Smooth muscle cell (in vitro differentiated cells): ENCODE measurements at regions not wholly inside any gene's neighbourhood (a gene's known extent, or its start where the extent isn't known, plus 50 kb on each side); places are given as distances from the start of the nearest gene placed in this dataset.

Source experiments
- DNase-seq: peaks from one replicate; lab custom pipeline; 2025; ENCODE audit not compliant: unreplicated experiment; lab: John Stamatoyannopoulos, UW
- H2AFZ ChIP-seq: fragments of 200-600 bp; sonication (generic); 2 replicates; pipeline ENCODE4 v1.6.0; 2016; ENCODE audit warnings: antibody characterized with exemption, low read depth, mild to moderate bottlenecking
- H3F3A ChIP-seq: fragments of 200-600 bp; sonication (generic); 2 replicates; pipeline ENCODE4 v1.6.0; 2017; ENCODE audit warnings: antibody characterized with exemption, low read depth
- H3K27ac ChIP-seq: fragments of 200-600 bp; sonication (generic); 2 replicates; pipeline ENCODE4 v1.5.1; 2016; ENCODE audit warnings: low read depth, mild to moderate bottlenecking
- H3K27me3 ChIP-seq: fragments of 200-600 bp; sonication (generic); 2 replicates; pipeline ENCODE4 v1.6.1; 2016; ENCODE audit warnings: low read depth, mild to moderate bottlenecking
- H3K36me3 ChIP-seq: fragments of 200-600 bp; sonication (generic); 2 replicates; pipeline ENCODE4 v1.5.1; 2016; ENCODE audit warnings: low read depth
- H3K4me1 ChIP-seq: fragments of 200-600 bp; sonication (generic); 2 replicates; pipeline ENCODE4 v1.5.1; 2016; ENCODE audit warnings: low read depth
- H3K4me2 ChIP-seq: fragments of 200-600 bp; sonication (generic); 2 replicates; pipeline ENCODE4 v1.6.0; 2016; ENCODE audit warnings: mild to moderate bottlenecking
- H3K4me3 ChIP-seq: fragments of 200-600 bp; sonication (generic); 2 replicates; pipeline ENCODE4 v1.5.1; 2016; ENCODE audit warnings: mild to moderate bottlenecking
- H3K79me2 ChIP-seq: fragments of 200-600 bp; sonication (generic); 2 replicates; pipeline ENCODE4 v1.6.0; 2016; ENCODE audit warnings: low read depth, mild to moderate bottlenecking
- H3K9ac ChIP-seq: fragments of 200-600 bp; sonication (generic); 2 replicates; pipeline ENCODE4 v1.6.0; 2016; ENCODE audit warnings: low read depth
- H3K9me3 ChIP-seq: fragments of 200-600 bp; sonication (generic); replicated peaks from 2 replicates; pipeline ENCODE4 v1.5.1; 2016; ENCODE audit warnings: low read depth
- H4K20me1 ChIP-seq: fragments of 200-600 bp; sonication (generic); 2 replicates; pipeline ENCODE4 v1.6.0; 2016; ENCODE audit warnings: low read depth
- WGBS: methylation state at CpG from one replicate; pipeline ENCODE4 v1.1.7; 2016; ENCODE audit warnings: low lambda C conversion rate; 5-methylcytosine and 5-hydroxymethylcytosine counted together
- TF ChIP-seq, protein P1 (sequence below): fragments of 200-600 bp; sonication (generic); IDR thresholded peaks from 2 replicates; pipeline ENCODE4 v1.5.1; 2017; ENCODE audit warnings: borderline replicate concordance, mild to moderate bottlenecking, antibody characterized with exemption; ENCODE audit not compliant: insufficient read depth, poor library complexity, severe bottlenecking

DNA sequence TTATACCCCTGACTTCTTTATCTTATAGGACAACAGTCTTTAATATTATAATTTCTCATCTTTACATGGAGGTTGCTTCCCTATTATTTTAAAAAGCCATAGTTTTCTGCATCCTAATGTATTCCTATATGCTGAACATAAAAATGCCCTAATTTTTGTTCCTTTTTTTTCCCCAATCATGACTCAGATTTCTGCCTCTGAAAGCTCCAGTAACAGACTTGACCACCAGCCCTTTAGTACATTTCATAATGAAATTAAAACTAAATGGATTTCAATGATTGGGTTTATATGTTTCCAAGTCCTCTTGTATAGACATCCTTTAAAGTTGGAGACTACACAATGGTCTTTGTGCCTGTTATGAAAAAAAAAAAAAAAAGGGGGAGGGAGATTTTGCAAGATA, 712.5 kb downstream of the DIAPH3 start:
- Histone ChIP-seq H3K27me3 (no peaks in the 10 kb centered on the region), H3K9ac (no peak overlapping the region), H3K4me1 (peaks cover 27% of the 10 kb centered on the region), H3K4me2 (no peak overlapping the region), H3K79me2 (no peaks in the 10 kb centered on the region), H4K20me1 (no peaks in the 10 kb centered on the region), H3F3A (no peaks in the 10 kb centered on the region), H3K4me3 (no peak overlapping the region), H2AFZ (no peak overlapping the region), H3K36me3 (no peaks in the 10 kb centered on the region), H3K9me3 (no peaks in the 10 kb centered on the region), H3K27ac (no peak overlapping the region)
- DNase-seq = no peak
- TF ChIP-seq, protein P1, sequence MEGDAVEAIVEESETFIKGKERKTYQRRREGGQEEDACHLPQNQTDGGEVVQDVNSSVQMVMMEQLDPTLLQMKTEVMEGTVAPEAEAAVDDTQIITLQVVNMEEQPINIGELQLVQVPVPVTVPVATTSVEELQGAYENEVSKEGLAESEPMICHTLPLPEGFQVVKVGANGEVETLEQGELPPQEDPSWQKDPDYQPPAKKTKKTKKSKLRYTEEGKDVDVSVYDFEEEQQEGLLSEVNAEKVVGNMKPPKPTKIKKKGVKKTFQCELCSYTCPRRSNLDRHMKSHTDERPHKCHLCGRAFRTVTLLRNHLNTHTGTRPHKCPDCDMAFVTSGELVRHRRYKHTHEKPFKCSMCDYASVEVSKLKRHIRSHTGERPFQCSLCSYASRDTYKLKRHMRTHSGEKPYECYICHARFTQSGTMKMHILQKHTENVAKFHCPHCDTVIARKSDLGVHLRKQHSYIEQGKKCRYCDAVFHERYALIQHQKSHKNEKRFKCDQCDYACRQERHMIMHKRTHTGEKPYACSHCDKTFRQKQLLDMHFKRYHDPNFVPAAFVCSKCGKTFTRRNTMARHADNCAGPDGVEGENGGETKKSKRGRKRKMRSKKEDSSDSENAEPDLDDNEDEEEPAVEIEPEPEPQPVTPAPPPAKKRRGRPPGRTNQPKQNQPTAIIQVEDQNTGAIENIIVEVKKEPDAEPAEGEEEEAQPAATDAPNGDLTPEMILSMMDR = no peak

DNA sequence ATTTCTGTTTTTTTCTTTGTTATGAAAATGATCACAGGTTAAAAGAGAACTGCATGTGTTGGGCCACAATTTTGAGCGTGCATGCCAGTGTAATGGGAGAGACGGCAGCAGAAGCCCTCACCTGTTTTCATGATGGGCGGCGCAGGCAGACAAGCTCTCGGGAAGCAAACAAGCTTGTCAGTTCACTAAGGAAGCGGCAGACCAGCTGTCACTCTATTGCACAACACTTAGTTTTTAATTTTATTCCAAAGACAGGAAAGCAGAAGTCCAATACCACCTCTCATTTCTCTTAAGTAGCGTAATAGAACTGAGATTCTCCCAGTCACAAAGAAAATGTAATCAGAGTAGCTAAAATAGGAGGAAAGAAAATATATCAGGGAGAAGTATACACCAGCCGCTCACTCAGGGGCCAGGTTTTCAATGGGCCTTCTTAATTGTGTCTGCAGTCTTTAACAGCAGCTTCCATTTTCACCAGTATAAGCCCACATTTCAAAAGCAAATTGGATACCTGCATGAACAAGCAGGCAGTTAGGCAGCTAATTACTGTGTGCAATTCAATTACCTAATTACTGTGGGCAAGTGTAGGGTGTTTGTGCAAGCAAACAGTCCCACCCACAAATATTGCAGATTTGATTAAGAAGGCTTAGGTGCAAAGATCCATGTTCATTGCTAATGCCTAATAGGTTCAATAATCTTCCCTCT, 711.4 kb downstream of the DIAPH3 start:
- Histone ChIP-seq H3K9me3 (no peaks in the 10 kb centered on the region), H3K27me3 (no peaks in the 10 kb centered on the region), H3K27ac (no peak overlapping the region), H3K4me3 (no peak overlapping the region), H3K9ac (no peak overlapping the region), H3K4me1 (peaks cover 20% of the 10 kb centered on the region), H3K36me3 (no peaks in the 10 kb centered on the region), H3F3A (no peaks in the 10 kb centered on the region), H2AFZ (no peak overlapping the region), H3K4me2 (no peak overlapping the region), H3K79me2 (no peaks in the 10 kb centered on the region), H4K20me1 (no peaks in the 10 kb centered on the region)
- WGBS = 82% methylated on average over 8 of the region's 8 CpGs
- DNase-seq = no peak
- TF ChIP-seq, protein P1 = no peak

DNA sequence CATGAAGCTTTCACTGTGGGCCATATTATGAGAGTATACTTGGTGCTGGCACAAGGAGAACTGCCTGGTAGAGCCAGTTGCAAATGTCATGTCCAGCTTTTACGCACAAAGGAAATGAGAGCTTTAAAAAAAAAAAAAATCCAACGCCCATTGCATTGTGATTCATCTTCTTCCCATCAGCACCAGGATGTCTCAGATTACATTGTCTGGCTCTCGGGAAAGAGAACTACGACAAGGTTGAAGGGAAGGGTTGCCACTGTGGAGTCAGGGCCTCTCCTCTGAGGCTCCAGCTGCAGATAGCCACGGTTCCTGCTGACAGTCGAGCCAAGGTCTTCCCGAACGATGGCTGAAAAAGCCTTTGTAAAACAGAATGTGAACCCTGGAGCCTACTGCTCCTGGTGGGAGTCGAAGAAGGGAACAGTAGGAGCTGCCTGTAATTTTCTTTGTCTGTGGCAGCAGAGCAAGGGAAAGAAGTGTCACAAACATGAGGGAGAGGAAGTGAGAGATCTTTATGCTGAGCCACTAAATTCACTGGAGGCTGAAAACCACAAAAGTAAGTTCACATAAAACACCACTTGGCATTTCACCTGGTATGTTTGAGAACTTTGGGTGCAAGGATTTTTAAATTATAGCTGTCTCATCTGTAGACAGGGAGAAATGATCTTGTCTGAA, 704.7 kb downstream of the DIAPH3 start:
- TF ChIP-seq, protein P1 = no peak
- Histone ChIP-seq H4K20me1 (no peaks in the 10 kb centered on the region), H3K4me1 (peaks cover 13% of the 10 kb centered on the region), H3K9me3 (no peaks in the 10 kb centered on the region), H3K4me3 (no peak overlapping the region), H3K36me3 (no peaks in the 10 kb centered on the region), H3K9ac (no peak overlapping the region), H3F3A (peaks cover 5% of the 10 kb centered on the region), H3K79me2 (no peaks in the 10 kb centered on the region), H3K27ac (peak overlapping the region; percentile 76), H3K4me2 (peak overlapping the region; percentile 45), H3K27me3 (no peaks in the 10 kb centered on the region), H2AFZ (peak overlapping the region; percentile 86)
- 25% methylated on average over 9 of the region's 9 CpGs for WGBS
- no peak for DNase-seq
